Neural progenitor cell (in vitro differentiated cells): ENCODE measurements at regions not wholly inside any gene's neighbourhood (a gene's known extent, or its start where the extent isn't known, plus 50 kb on each side); places are given as distances from the start of the nearest gene placed in this dataset.
A peak's percentile ranks its signal among the peaks of the same experiment; 100 is the strongest.

ENCODE experiments used
- DNase-seq: peaks from one replicate; pipeline ENCODE4 v3.0.0-alpha.2; 2016; ENCODE audit warnings: low spot score
- H2AFZ ChIP-seq: fragments of 200-600 bp; sonication (generic); replicated peaks from 2 replicates; pipeline ENCODE4 v1.6.1; 2016; ENCODE audit warnings: antibody characterized with exemption
- H3F3A ChIP-seq: fragments of 200-600 bp; sonication (generic); 2 replicates; pipeline ENCODE4 v1.6.1; 2016; ENCODE audit warnings: antibody characterized with exemption, low read depth
- H3K27ac ChIP-seq: fragments of 200-600 bp; sonication (generic); 2 replicates; pipeline ENCODE4 v1.5.1; 2016; ENCODE audit warnings: mild to moderate bottlenecking
- H3K27me3 ChIP-seq: fragments of 200-600 bp; sonication (generic); 2 replicates; pipeline ENCODE4 v1.6.1; 2016; ENCODE audit warnings: mild to moderate bottlenecking, moderate library complexity
- H3K36me3 ChIP-seq: fragments of 200-600 bp; sonication (generic); 2 replicates; pipeline ENCODE4 v1.5.1; 2016
- H3K4me1 ChIP-seq: fragments of 200-600 bp; sonication (generic); 2 replicates; pipeline ENCODE4 v1.6.1; 2016; ENCODE audit warnings: mixed run types
- H3K4me2 ChIP-seq: fragments of 200-600 bp; sonication (generic); 2 replicates; pipeline ENCODE4 v1.6.1; 2016
- H3K4me3 ChIP-seq: fragments of 200-600 bp; sonication (generic); 2 replicates; pipeline ENCODE4 v1.5.1; 2016
- H3K79me2 ChIP-seq: fragments of 200-600 bp; sonication (generic); 2 replicates; pipeline ENCODE4 v1.6.1; 2016; ENCODE audit warnings: low read depth
- H3K9ac ChIP-seq: fragments of 200-600 bp; sonication (generic); 2 replicates; pipeline ENCODE4 v1.6.1; 2016
- H3K9me3 ChIP-seq: fragments of 200-600 bp; sonication (generic); 2 replicates; pipeline ENCODE4 v1.5.1; 2016; ENCODE audit warnings: low read depth
- H4K20me1 ChIP-seq: fragments of 200-600 bp; sonication (generic); 2 replicates; pipeline ENCODE4 v1.6.1; 2016; ENCODE audit warnings: low read depth
- H3K27ac Mint-ChIP-seq: 3 replicates; pipeline ENCODE4 v1.8.0; 2021; ENCODE audit warnings: mixed read lengths
- H3K27me3 Mint-ChIP-seq: 2 replicates; pipeline ENCODE4 v1.8.0; 2022; ENCODE audit warnings: low read depth, mild to moderate bottlenecking, inconsistent platforms, moderate library complexity, mixed read lengths; ENCODE audit not compliant: insufficient read depth
- H3K36me3 Mint-ChIP-seq: 3 replicates; pipeline ENCODE4 v1.8.0; 2021; ENCODE audit warnings: mixed read lengths
- H3K4me1 Mint-ChIP-seq: 3 replicates; pipeline ENCODE4 v1.8.0; 2021; ENCODE audit warnings: mixed read lengths
- H3K4me3 Mint-ChIP-seq: 3 replicates; pipeline ENCODE4 v1.8.0; 2021; ENCODE audit warnings: mild to moderate bottlenecking, moderate library complexity, mixed read lengths
- H3K9me3 Mint-ChIP-seq: 3 replicates; pipeline ENCODE4 v1.8.0; 2020; ENCODE audit warnings: mixed read lengths
- CTCF ChIP-seq: fragments of 200-600 bp; sonication (generic); IDR thresholded peaks from 2 replicates; pipeline ENCODE4 v1.5.1; 2017; ENCODE audit warnings: antibody characterized with exemption, mild to moderate bottlenecking
- EZH2 ChIP-seq: fragments of 200-600 bp; sonication (generic); IDR thresholded peaks from 2 replicates; pipeline ENCODE4 v1.6.1; 2017; ENCODE audit warnings: antibody characterized with exemption, mild to moderate bottlenecking, moderate library complexity
- EZH2phosphoT487 ChIP-seq: fragments of 200-600 bp; sonication (generic); IDR thresholded peaks from 2 replicates; pipeline ENCODE4 v1.6.1; 2017; ENCODE audit warnings: antibody characterized with exemption

- Histone ChIP-seq H3K4me1 (no peaks in the 10 kb centered on the region), H3K27me3 (no peaks in the 10 kb centered on the region), H4K20me1 (no peaks in the 10 kb centered on the region), H3K9ac (no peak overlapping the region), H3K27ac (no peak overlapping the region), H3K4me2 (no peak overlapping the region), H3K4me3 (no peak overlapping the region), H3K9me3 (no peaks in the 10 kb centered on the region), H3F3A (no peaks in the 10 kb centered on the region), H2AFZ (no peak overlapping the region), H3K79me2 (no peaks in the 10 kb centered on the region), H3K36me3 (no peaks in the 10 kb centered on the region)
- peaks cover 8% of the 10 kb centered on the region for H3K27me3 Mint-ChIP-seq
- H3K4me3 Mint-ChIP-seq = no peak overlapping the region
- peaks cover 7% of the 10 kb centered on the region for H3K9me3 Mint-ChIP-seq
- DNase-seq = no peak
- no peaks in the 10 kb centered on the region for H3K36me3 Mint-ChIP-seq
- TF ChIP-seq EZH2 (no peak), EZH2phosphoT487 (no peak), CTCF (no peak)
- H3K4me1 Mint-ChIP-seq = peaks cover 2% of the 10 kb centered on the region
- no peak overlapping the region for H3K27ac Mint-ChIP-seq
Measured at GRCh38 chrX:39532761-39533160, 565.0 kb downstream of the BCOR start.

GRCh38 chrX:39534949-39535348 is 562.8 kb downstream of the BCOR start:
- H3K4me3 ChIP-seq = no peak overlapping the region
- Mint-ChIP-seq H3K36me3 (no peaks in the 10 kb centered on the region), H3K4me1 (no peaks in the 10 kb centered on the region), H3K9me3 (peaks cover 9% of the 10 kb centered on the region), H3K27ac (no peak overlapping the region), H3K27me3 (peaks cover 7% of the 10 kb centered on the region), H3K4me3 (no peak overlapping the region)
- H3K4me1 ChIP-seq = no peaks in the 10 kb centered on the region
- H2AFZ ChIP-seq = no peak overlapping the region
- H3K9me3 ChIP-seq = no peaks in the 10 kb centered on the region
- H3K79me2 ChIP-seq = no peaks in the 10 kb centered on the region
- TF ChIP-seq EZH2phosphoT487 (no peak), CTCF (no peak), EZH2 (no peak)
- H3K9ac ChIP-seq = no peak overlapping the region
- H3K27me3 ChIP-seq = no peaks in the 10 kb centered on the region
- H3F3A ChIP-seq = no peaks in the 10 kb centered on the region
- no peak overlapping the region for H3K4me2 ChIP-seq
- DNase-seq = no peak
- H3K27ac ChIP-seq = no peak overlapping the region
- H4K20me1 ChIP-seq = no peaks in the 10 kb centered on the region
- no peaks in the 10 kb centered on the region for H3K36me3 ChIP-seq

GRCh38 chrX:39536211-39536610 is 561.5 kb downstream of the BCOR start:
- H3K4me1 Mint-ChIP-seq = no peaks in the 10 kb centered on the region
- no peak for DNase-seq
- no peaks in the 10 kb centered on the region for H3K36me3 Mint-ChIP-seq
- Histone ChIP-seq H3K9ac (no peak overlapping the region), H3K9me3 (no peaks in the 10 kb centered on the region), H2AFZ (no peak overlapping the region), H3K4me1 (no peaks in the 10 kb centered on the region), H4K20me1 (no peaks in the 10 kb centered on the region), H3K27ac (no peak overlapping the region), H3F3A (no peaks in the 10 kb centered on the region), H3K4me3 (no peak overlapping the region), H3K79me2 (no peaks in the 10 kb centered on the region), H3K4me2 (no peak overlapping the region), H3K27me3 (no peaks in the 10 kb centered on the region), H3K36me3 (no peaks in the 10 kb centered on the region)
- no peak overlapping the region for H3K27ac Mint-ChIP-seq
- peaks cover 7% of the 10 kb centered on the region for H3K27me3 Mint-ChIP-seq
- no peak overlapping the region for H3K4me3 Mint-ChIP-seq
- TF ChIP-seq EZH2phosphoT487 = no peak
- TF ChIP-seq CTCF = no peak
- no peak for TF ChIP-seq EZH2
- peaks cover 11% of the 10 kb centered on the region for H3K9me3 Mint-ChIP-seq

GRCh38 chrX:39541881-39542280 is 555.9 kb downstream of the BCOR start:
- no peaks in the 10 kb centered on the region for H3K79me2 ChIP-seq
- H2AFZ ChIP-seq = peak overlapping the region; percentile 68
- H3K4me3 ChIP-seq = no peak overlapping the region
- no peak overlapping the region for H3K27ac ChIP-seq
- H3K4me1 ChIP-seq = no peaks in the 10 kb centered on the region
- Mint-ChIP-seq H3K36me3 (peaks cover 2% of the 10 kb centered on the region), H3K27ac (no peak overlapping the region), H3K4me1 (no peaks in the 10 kb centered on the region), H3K27me3 (peaks cover 2% of the 10 kb centered on the region), H3K4me3 (no peak overlapping the region), H3K9me3 (peaks cover 22% of the 10 kb centered on the region)
- no peak for TF ChIP-seq EZH2
- TF ChIP-seq EZH2phosphoT487 = no peak
- TF ChIP-seq CTCF = no peak
- H3K9ac ChIP-seq = no peak overlapping the region
- no peak overlapping the region for H3K4me2 ChIP-seq
- H3K27me3 ChIP-seq = no peaks in the 10 kb centered on the region
- H3K36me3 ChIP-seq = no peaks in the 10 kb centered on the region
- H3K9me3 ChIP-seq = no peaks in the 10 kb centered on the region
- no peak for DNase-seq
- no peaks in the 10 kb centered on the region for H4K20me1 ChIP-seq
- H3F3A ChIP-seq = no peaks in the 10 kb centered on the region
